DND-41 (cell line): ENCODE measurements at regions not wholly inside any gene's neighbourhood (a gene's known extent, or its start where the extent isn't known, plus 50 kb on each side); places are given as distances from the start of the nearest gene placed in this dataset.

Experiments
- CTCF ChIP-seq: IDR thresholded peaks from 2 replicates; pipeline ENCODE4 v1.5.1; 2012; ENCODE audit warnings: borderline replicate concordance, low read length, moderate library complexity, mild to moderate bottlenecking; ENCODE audit not compliant: poor library complexity, severe bottlenecking; ENCODE audit errors: extremely low read depth
- EZH2 ChIP-seq: IDR thresholded peaks from 3 replicates; pipeline ENCODE4 v1.6.1; 2012; ENCODE audit warnings: borderline replicate concordance, low read depth, mild to moderate bottlenecking, moderate library complexity, low read length, inconsistent platforms; ENCODE audit not compliant: severe bottlenecking

- TF ChIP-seq CTCF = no peak
- no peak for TF ChIP-seq EZH2
These were observed 86.9 kb upstream of the SPATA13 start for GRCh38 chr13:24073657-24074056.
